ENCODE measurements at regions not wholly inside any gene's neighbourhood (a gene's known extent, or its start where the extent isn't known, plus 50 kb on each side); places are given as distances from the start of the nearest gene placed in this dataset.
"Not testable (repeated sequence)": the region's sequence is repeated elsewhere in the genome, so short reads cannot be mapped to it uniquely, and the experiment has no call there.

DNA sequence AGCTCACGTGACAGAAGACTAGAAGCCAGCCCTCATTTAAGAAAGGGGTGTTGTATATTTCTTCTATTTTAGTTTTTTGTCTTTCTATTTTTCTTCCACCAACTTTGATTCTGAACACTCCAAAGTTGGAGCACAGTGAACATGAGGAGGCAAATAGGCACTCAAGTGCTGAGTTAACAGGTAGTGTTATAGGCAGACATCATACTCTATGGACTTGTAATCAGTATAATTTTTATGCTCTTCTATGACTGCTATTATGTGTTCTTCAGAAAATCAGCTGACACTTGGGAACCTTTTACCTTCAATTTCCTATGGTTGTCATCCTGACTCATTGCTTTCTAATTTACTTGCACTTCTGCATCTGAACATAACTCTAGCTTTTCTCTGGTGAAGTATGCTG lies 396.3 kb upstream of the EYS start:
- Histone ChIP-seq H3K79me2 (ENCODE audit: low read length) (no peaks in the 10 kb centered on the region), H3K4me2 (ENCODE audit: low read length) (no peak overlapping the region), H3K4me3 (ENCODE audit: low read length) (no peak overlapping the region), H3K36me3 (replicated peaks; ENCODE audit: low read depth, low read length) (no peaks in the 10 kb centered on the region), H4K20me1 (ENCODE audit: insufficient read depth, low read length) (no peaks in the 10 kb centered on the region), H3K4me1 (ENCODE audit: low read length) (no peaks in the 10 kb centered on the region), H3K27me3 (ENCODE audit: low read depth, low read length) (no peaks in the 10 kb centered on the region), H3K27ac (ENCODE audit: low read length) (no peak overlapping the region), H3K9me3 (ENCODE audit: insufficient read depth, low read length) (no peaks in the 10 kb centered on the region), H2AFZ (ENCODE audit: low read depth, low read length) (no peak overlapping the region), H3K9ac (ENCODE audit: low read length) (no peak overlapping the region)
- TF ChIP-seq, protein P1, sequence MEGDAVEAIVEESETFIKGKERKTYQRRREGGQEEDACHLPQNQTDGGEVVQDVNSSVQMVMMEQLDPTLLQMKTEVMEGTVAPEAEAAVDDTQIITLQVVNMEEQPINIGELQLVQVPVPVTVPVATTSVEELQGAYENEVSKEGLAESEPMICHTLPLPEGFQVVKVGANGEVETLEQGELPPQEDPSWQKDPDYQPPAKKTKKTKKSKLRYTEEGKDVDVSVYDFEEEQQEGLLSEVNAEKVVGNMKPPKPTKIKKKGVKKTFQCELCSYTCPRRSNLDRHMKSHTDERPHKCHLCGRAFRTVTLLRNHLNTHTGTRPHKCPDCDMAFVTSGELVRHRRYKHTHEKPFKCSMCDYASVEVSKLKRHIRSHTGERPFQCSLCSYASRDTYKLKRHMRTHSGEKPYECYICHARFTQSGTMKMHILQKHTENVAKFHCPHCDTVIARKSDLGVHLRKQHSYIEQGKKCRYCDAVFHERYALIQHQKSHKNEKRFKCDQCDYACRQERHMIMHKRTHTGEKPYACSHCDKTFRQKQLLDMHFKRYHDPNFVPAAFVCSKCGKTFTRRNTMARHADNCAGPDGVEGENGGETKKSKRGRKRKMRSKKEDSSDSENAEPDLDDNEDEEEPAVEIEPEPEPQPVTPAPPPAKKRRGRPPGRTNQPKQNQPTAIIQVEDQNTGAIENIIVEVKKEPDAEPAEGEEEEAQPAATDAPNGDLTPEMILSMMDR (IDR thresholded peaks at IDR 0.05; ENCODE audit: low read depth, low read length), result no peak
- TF ChIP-seq EZH2phosphoT487 (IDR thresholded peaks at IDR 0.05; ENCODE audit: low read depth), result no peak

DNA sequence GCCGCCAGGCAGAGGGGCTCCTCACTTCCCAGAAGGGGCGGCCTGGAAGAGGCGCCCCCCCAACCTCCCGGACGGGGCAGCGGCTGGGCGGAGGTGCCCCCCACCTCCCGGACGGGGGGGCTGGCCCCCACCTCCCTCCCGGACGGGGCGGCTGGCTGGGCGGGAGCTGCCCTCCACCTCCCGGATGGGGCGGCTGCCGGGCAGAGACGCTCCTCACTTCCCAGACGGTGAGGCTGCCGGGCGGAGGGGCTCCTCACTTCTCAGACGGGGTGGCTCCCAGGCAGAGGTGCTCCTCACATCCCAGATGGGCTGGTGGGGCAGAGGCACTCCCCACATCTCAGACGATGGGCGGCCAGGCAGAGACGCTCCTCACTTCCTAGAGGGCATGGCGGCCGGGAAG lies 389.7 kb upstream of the EYS start:
- no peaks in the 10 kb centered on the region for H3K4me1 ChIP-seq (ENCODE audit: low read length)
- H3K27ac ChIP-seq (ENCODE audit: low read length), result no peak overlapping the region
- no peaks in the 10 kb centered on the region for H3K27me3 ChIP-seq (ENCODE audit: low read depth, low read length)

DNA sequence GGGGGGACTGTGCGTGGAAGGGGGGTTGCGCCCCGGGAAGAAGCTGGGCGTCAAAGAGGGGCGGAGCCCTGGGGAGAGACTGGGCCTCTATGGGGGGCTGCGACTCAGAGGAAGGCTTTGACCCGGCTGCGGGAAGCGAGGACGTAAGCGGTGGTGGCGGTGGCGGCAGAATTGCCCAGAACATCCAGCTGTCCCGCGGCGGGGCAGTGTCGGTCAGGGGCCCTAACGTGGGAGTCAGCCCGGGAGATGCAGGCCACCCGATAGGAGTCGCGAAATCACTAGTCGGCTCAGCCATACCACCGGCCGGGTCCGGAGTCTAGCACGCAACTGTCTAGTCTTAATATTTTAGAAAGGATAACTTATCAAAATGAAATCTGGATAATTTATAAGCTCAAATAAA lies 387.6 kb upstream of the EYS start:
- Histone ChIP-seq H3K36me3 (replicated peaks; ENCODE audit: low read depth, low read length) (no peaks in the 10 kb centered on the region), H3K4me3 (ENCODE audit: low read length) (no peak overlapping the region), H3K27me3 (ENCODE audit: low read depth, low read length) (no peaks in the 10 kb centered on the region), H3K9ac (ENCODE audit: low read length) (no peak overlapping the region), H3K27ac (ENCODE audit: low read length) (no peak overlapping the region), H3K9me3 (ENCODE audit: insufficient read depth, low read length) (peaks cover 5% of the 10 kb centered on the region; the same call in 1 of the 2 replicates), H3K4me1 (ENCODE audit: low read length) (no peaks in the 10 kb centered on the region), H3K79me2 (ENCODE audit: low read length) (no peaks in the 10 kb centered on the region), H3K4me2 (ENCODE audit: low read length) (no peak overlapping the region), H4K20me1 (ENCODE audit: insufficient read depth, low read length) (no peaks in the 10 kb centered on the region), H2AFZ (ENCODE audit: low read depth, low read length) (no peak overlapping the region)
- no peak for TF ChIP-seq EZH2phosphoT487 (IDR thresholded peaks at IDR 0.05; ENCODE audit: low read depth)
- TF ChIP-seq, protein P1 (IDR thresholded peaks at IDR 0.05; ENCODE audit: low read depth, low read length), result no peak

More for the DNA sequence above, 389.7 kb upstream of the EYS start:
- Histone ChIP-seq H4K20me1 (ENCODE audit: insufficient read depth, low read length) (no peaks in the 10 kb centered on the region), H3K9ac (ENCODE audit: low read length) (no peak overlapping the region), H3K79me2 (ENCODE audit: low read length) (no peaks in the 10 kb centered on the region), H3K4me3 (ENCODE audit: low read length) (no peak overlapping the region), H3K9me3 (ENCODE audit: insufficient read depth, low read length) (peaks cover 5% of the 10 kb centered on the region; the same call in 1 of the 2 replicates), H2AFZ (ENCODE audit: low read depth, low read length) (no peak overlapping the region), H3K36me3 (replicated peaks; ENCODE audit: low read depth, low read length) (no peaks in the 10 kb centered on the region), H3K4me2 (ENCODE audit: low read length) (no peak overlapping the region)
- TF ChIP-seq, protein P1 (IDR thresholded peaks at IDR 0.05; ENCODE audit: low read depth, low read length), result no peak
- TF ChIP-seq EZH2phosphoT487 (IDR thresholded peaks at IDR 0.05; ENCODE audit: low read depth), result no peak

DNA sequence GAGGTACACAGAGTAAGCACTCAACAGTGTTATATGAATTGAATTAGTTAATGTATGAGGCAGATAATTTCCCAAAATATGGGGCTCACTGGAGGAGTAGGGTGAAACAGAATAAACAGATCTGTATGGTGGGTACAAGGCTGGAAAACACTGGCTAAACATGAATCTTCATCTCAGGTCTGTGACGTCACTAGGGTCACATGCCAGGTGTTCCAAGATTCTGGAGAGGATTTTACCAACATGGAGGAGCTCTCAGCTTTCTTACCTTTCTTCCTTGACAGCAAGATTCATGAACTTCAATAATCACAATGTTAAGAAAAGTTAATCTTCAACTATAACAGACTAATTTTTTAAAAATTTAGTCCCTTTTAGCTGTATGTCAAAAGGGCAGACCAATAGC lies 385.3 kb upstream of the EYS start:
- not testable (repeated sequence) for H3K27me3 ChIP-seq (ENCODE audit: low read depth, low read length); H3K36me3 ChIP-seq (replicated peaks; ENCODE audit: low read depth, low read length); H4K20me1 ChIP-seq (ENCODE audit: insufficient read depth, low read length)

DNA sequence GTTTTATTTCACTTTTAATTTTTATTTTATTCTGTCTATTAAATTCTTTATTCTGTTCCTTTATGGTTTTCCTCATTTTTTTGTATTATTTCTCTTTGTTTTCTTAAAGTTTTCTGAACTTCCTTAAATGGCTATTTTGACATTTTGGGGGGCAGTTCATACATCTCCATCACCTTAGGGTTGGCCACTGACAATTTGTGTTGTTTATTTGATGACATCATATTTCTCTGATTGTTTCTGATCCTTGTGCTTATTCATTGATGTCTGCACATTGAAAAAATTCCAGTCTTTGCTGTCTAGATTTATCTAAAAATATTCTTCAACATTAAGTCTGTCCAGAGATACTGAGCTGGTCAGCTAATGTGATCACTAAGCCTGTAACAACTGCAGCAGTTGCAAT lies 379.5 kb upstream of the EYS start:
- Histone ChIP-seq H3K36me3 (replicated peaks; ENCODE audit: low read depth, low read length) (no peaks in the 10 kb centered on the region), H3K27me3 (ENCODE audit: low read depth, low read length) (no peaks in the 10 kb centered on the region), H3K4me3 (ENCODE audit: low read length) (no peak overlapping the region), H3K4me1 (ENCODE audit: low read length) (no peaks in the 10 kb centered on the region), H3K4me2 (ENCODE audit: low read length) (no peak overlapping the region), H3K79me2 (ENCODE audit: low read length) (no peaks in the 10 kb centered on the region), H3K27ac (ENCODE audit: low read length) (no peak overlapping the region), H3K9ac (ENCODE audit: low read length) (no peak overlapping the region), H4K20me1 (ENCODE audit: insufficient read depth, low read length) (no peaks in the 10 kb centered on the region), H2AFZ (ENCODE audit: low read depth, low read length) (no peak overlapping the region), H3K9me3 (ENCODE audit: insufficient read depth, low read length) (peaks cover 7% of the 10 kb centered on the region)
- no peak for TF ChIP-seq EZH2phosphoT487 (IDR thresholded peaks at IDR 0.05; ENCODE audit: low read depth)
- TF ChIP-seq, protein P1 (IDR thresholded peaks at IDR 0.05; ENCODE audit: low read depth, low read length), result no peak

More for the DNA sequence above, 385.3 kb upstream of the EYS start:
- not testable (repeated sequence) for H3K27ac ChIP-seq (ENCODE audit: low read length); H3K79me2 ChIP-seq (ENCODE audit: low read length); H3K9me3 ChIP-seq (ENCODE audit: insufficient read depth, low read length); H3K4me3 ChIP-seq (ENCODE audit: low read length); H3K9ac ChIP-seq (ENCODE audit: low read length); H3K4me1 ChIP-seq (ENCODE audit: low read length); H2AFZ ChIP-seq (ENCODE audit: low read depth, low read length); H3K4me2 ChIP-seq (ENCODE audit: low read length)
